ENCODE measurements at regions not wholly inside any gene's neighbourhood (a gene's known extent, or its start where the extent isn't known, plus 50 kb on each side); places are given as distances from the start of the nearest gene placed in this dataset.
"Not testable (repeated sequence)": the region's sequence is repeated elsewhere in the genome, so short reads cannot be mapped to it uniquely, and the experiment has no call there.

DNA sequence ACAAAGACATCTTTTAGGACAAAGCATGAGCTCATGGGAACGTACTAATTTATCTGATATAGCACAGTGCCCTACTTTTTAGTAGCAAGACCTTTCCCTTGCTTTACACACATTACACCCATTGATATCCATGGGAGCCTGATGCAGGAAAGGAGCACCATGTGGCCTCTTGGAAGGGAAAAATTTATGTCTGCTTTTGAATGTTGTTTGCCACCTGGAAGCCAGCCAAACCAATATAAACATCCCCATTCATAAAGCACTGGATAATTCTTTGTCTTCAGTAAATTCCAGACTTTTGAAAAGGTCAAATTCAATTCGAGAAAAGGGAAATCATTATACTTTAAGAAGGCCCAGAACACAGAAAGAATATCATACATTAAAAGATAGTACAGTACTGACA, 152.3 kb upstream of the BEND6 start:
- no peak for DNase-seq

DNA sequence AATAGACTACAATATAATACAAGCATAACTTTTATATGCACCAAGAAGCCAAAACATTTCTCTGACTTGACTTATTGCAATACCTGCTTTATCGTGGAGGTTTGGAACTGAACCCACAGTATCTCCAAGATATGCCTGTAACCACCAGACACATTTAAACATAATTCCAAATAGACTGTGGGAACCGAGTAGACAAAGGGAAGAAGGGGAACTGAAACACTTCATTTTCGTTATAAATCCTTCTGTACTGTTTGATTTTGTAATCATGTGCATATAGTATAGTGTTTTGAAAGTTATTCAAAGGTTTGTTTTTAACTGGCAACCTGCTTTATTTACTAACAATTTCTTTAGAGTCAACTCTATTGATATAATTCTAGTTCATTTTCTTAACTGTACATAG, 154.9 kb upstream of the BEND6 start:
- no peak for DNase-seq

DNA sequence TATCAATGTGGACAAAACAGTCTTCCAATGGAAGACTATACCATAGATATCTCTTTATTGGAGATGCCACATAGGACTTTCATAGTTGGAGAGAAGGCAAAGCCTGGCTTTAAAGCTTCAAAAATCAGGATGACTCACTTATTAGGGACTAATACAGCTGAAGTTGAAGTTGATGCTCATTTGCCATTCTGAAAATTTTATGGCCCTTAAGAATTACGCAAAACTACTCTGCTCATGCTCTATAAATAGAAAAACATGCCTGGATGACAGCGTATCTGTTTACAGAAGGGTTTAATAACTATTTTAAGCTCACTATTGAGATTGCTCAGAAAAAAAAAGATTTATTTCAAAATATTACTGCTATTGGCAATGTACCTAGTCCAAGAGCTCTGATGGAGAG, 155.5 kb upstream of the DST start:
- no peak for DNase-seq

DNA sequence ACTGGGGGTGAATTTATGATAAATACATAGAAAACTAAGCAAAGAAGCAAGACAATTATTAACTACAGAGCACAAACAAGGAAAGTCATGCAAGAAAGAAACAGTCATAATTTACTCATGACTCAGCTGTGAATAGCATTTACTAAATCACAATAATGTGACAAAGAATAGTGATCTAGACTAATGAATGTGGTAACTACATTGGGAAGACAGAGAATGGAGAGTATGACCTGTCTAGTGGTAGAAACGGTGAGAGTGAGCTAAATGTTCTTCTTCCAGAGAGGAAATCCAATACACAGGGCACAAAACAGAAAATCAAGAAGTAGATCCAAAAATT, 153.5 kb upstream of the DST start:
- no peak for DNase-seq

DNA sequence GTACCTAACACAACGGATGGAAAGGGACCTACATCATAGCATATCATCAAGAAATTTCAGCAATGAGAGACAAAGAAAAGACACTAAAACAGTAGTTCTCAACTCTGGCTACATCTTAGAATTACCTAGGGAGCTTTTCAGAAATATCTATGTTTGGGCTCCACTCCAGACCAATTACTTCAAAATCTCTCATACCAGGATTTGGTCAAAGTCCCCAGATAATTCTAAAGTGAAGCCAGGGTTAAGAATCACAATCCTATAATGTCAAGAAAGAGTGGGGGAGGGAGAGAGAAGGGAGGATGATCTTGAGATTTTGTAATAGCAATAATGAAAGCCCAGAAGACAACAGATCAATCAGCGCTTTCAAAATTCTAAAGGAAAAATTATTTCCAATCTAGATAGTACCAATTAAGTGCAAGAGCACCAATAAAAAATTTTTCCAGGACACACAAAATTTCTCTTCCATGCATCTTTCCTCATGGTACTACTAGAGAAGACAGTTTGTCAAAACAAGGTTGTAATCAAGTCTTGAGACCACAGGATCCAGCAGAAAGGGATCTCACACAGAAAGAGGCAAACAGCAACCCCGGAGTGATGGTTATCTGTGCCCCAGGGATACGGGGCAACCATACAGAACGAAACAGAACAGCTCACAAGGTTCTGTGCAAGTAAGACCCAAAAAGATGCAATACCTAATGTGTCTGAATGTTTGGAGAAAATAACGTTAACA, 152.9 kb upstream of the DST start:
- DNase-seq: no peak

DNA sequence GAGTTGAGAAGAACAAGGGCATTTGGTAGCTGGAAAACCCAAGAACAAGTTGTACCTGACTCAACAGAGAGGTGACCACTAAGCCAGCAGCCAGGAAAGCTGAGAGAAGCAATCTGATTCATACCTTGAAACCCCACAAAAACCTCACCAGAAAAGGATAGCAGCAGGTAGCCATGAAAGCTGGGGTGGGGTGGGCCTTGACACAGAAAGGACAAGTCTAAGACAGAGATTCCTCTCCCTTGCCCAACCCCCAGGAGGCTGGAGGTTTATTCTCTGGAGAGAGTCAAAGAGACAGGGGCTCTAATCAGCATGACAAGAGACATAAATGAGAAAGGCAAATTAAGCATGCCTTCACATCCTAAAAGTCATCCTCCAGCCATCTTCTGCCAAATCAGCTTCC, 151.7 kb upstream of the DST start:
- DNase-seq: no peak

DNA sequence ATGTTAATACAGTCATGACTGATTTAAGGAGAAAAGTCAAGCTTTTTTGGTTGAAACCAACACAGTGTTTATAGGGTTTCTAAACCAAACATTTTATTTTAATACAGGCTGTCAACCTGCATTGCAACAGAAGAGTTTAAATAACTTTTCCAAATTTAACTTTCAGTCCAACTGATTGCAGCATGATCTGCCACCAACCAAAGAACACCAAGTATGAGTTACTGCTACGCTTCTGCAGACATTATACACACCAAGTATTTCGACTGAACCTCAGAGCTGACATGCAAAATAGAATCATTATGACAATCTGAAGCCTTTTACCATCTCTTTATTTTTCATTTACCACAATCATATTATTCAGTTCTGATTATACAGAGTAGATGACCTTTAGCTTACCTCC, 151.2 kb upstream of the DST start:
- no peak for DNase-seq

DNA sequence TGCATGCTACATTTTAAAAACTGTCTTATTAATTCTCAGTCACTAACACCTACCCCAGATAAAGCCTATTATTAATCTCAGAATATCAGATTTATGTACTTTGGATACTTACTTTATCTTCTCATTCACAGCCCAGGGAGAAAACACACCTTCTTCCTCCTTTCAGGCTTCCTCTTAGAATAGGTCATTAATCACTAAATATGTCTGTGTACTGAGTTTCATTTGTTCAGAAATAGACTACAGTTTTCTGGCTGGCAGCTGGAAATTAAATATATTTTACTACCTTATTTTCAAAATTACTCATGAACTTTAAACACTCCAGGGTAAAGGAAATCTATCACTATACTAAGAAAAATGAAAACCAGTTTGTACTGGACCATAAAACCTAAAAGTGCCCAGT, 147.7 kb upstream of the DST start:
- no peak for DNase-seq

DNA sequence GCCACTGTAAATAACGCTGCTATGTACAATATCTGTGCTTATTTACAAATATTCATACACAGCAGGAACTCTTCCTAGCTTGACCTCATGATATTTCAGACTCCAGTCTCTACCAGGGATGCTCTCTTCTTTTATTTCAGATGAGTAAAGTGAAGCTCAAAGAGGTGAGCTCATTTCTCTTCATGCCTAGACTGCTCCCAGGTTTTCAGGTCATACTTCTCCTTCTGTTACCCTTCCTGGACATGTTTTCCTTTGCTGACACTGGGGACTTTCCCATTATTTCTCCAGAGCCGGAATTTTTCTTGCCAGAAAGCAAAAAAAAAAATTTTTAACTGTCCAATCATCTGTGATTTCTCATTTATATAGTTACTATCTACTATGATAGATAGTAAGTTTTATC, 147.2 kb upstream of the DST start:
- DNase-seq: no peak

DNA sequence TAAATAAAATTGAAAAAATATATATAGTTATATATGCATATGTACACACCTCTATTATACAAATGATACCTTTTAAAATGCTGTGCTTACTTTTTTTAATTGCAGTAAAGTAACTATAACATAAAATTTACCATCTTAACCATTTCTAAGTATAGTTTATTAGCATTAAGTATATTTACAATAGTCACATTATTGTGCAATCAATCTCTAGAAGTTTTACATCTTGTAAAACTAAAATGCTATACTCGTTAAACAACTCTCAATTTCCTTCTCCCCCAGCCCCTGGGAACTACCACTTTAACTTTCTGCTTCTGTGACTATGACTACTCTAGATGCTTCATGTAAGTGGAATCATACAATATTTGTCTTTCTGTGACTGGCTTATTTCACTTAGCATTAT, 146.7 kb upstream of the DST start:
- no peak for DNase-seq

DNA sequence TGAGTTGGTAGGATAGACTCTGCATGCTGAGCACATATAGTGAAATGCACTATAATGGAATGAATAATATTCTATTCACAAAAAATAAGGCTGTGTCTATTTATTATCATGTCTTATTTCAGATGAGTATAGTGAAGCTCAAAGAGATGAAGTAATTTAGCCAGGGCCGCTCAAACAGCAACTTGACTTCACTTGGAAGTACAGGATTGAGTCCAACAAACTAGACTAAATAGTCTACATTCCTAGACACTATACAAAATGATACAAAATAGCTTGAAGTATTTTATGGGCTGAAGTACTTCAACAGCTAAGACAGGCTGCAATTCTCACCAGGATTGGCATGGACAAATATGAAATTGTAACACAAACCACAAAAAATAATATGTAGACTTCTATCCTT, 144.5 kb upstream of the DST start:
- no peak for DNase-seq

DNA sequence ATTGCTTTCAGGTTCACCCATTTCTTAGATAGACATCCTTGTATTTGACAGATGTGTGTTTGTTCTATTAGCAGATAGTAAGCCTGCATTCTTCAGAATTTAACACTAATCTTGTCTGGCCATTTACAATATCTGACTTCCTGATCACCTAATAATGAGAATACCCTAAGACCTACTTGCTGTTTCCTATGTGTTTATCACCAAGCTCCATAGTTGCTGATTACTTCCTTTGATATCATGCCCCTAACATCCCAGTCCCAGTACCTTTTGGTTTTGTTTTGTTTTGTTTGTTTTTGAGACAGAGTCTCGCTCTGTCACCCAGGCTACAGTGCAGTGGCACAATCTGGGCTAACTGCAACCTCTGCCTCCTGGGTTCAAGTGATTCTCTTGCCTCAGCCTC, 143.6 kb upstream of the DST start:
- DNase-seq: no peak

DNA sequence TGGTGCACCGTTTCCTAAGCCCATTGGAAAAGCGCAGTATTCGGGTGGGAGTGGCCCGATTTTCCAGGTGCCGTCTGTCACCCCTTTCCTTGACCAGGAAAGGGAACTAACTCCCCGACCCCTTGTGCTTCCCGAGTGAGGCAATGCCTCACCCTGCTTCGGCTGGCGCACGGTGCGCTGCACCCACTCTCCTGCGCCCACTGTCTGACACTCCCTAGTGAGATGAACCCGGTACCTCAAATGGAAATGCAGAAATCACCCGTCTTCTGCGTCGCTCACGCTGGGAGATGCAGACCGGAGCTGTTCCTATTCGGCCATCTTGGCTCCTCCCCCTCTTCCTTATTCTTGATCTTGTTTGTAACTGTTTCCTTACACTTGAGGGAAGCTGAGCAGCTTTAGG, 142.8 kb upstream of the DST start:
- not testable (repeated sequence) for DNase-seq

DNA sequence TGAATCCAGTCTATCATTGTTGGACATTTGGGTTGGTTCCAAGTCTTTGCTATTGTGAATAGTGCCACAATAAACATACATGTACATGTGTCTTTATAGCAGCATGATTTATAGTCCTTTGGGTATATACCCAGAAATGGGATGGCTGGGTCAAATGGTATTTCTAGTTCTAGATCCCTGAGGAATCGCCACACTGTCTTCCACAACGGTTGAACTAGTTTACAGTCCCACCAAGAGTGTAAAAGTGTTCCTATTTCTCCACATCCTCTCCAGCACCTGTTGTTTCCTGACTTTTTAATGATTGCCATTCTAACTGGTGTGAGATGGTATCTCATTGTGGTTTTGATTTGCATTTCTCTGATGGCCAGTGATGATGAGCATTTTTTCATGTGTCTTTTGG, 137.4 kb upstream of the DST start:
- DNase-seq: not testable (repeated sequence)

DNA sequence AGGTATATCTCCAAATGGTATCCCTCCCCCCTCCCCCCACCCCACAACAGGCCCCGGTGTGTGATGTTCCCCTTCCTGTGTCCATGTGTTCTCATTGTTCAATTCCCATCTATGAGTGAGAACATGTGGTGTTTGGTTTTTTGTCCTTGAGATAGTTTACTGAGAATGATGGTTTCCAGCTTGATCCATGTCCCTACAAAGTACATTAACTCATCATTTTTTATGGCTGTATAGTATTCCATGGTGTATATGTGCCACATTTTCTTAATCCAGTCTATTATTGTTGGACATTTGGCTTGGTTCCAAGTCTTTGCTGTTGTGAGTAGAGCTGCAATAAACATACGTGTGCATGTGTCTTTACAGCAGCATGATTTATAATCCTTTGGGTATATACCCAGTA, 135.8 kb upstream of the DST start:
- DNase-seq: not testable (repeated sequence)

DNA sequence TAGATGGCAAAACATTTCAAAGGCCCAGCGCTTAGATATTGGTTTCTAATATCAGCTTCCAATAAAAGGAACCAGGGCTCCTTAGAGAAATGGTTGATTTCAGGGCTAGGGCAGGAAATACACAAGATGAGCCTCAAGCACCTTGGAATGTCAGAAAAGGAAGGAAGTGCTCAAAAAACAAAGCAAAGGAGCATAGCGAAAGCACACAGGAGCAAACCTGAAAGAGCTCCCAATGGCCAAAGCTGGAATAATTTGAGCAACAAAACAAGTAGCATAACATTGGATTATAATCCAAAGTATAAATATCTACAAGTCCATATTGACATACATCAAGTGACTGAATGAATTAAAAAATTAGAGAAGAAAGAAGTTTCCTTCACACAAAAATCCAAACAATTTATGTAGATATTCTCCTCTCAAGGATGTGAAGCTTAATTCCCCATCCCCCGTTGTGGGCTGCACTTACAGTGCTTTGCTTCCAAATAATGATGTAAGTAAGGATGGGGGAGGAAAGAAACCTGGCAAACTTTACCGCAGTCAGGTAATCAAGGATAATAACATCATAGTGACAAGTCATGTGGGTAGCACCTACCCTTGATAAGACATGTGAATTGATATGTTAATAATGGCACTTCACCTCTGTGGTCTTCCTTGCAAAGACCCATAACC, 132.9 kb upstream of the DST start:
- DNase-seq: no peak

DNA sequence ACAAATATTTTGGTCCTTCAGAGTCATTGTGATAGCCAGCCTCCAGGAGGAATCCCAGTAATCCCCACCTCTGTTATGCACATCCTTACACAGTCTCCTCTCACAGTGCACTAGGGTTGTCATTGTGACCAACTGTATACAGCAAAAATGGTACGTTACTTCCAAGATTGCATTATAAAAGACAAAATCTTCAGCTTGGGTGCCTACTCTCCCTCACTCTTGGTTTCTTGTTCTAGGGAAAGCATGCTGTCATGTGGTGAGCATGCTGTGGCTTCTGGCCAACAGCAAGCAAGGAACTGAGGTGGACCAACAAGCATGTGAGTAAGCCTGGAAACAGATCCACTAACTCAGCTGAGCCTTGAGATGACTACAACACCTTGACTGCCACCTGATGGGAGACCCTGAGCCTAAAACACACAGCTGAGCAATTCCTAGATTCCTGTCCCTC, 130.1 kb upstream of the DST start:
- no peak for DNase-seq

DNA sequence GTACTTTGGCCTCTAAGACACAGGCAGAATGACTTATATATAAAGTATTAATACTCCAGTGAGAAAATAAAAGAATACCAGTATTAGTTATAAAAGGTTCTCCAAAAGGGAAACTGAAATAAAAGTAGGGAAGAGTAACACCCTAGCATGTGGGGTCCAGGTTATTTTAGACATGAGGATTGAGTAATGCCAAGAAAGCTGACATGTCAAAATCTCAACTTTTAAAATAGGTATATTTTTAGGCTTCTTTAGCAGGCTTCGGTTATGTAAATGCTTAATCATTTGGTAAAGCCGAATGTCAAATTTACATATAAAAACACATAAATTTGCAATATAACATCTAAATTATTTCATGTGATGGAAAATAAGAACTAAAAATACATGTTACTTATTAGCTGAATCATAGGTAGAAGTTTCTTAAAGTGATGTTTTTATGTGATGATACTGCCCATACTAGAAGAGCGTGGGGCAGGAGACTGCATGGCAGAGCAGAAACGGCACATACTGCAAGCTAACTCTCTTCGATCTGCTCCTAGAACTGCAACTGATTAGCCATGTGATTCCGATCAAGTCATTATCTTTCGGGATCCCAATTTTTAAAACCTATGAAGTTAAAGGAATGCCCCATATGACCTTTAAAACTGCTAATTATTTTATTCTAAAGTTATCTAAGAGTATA, 129.4 kb upstream of the DST start:
- DNase-seq: no peak

DNA sequence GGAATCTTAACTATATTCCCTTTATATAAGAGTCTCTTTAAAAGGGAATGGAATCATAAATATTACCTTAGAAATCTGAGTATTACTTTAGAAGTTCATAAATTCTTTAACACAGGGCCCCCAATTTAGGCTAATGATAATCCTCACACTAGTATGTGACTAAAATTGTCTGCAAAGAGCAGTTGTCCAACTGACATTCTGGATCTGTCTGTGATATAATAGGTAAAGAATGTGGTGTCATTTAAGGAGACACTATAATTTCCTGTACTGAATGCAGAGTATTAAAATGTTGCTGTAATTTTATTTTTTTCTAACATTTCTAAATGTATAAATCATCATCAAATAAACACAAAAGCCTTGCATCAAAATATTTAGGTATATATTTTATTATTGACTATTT, 128.5 kb upstream of the DST start:
- no peak for DNase-seq

DNA sequence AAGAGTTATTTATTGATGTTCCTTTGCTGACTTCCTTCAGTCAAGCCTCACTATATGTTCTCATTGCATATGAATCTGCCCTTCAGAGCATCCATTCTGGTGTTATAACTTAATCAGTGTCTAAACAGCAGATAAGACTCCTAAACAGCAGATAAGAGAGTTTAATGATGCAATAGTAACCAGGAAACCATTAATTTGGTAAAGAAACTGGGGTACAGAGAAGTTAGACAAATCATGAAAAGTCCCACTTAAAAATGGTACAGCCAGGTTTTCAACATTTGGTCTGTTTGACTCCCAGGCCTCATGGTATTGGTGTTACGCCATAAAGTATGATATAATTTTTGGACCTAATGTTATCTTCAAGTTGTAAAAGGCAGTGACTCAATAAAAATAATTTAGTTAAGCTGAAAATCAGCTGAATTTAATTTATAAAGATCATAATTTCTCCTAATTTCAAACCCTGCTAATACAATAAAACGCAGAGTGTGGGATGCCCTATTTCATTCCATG, 127.4 kb upstream of the DST start:
- DNase-seq: no peak

DNA sequence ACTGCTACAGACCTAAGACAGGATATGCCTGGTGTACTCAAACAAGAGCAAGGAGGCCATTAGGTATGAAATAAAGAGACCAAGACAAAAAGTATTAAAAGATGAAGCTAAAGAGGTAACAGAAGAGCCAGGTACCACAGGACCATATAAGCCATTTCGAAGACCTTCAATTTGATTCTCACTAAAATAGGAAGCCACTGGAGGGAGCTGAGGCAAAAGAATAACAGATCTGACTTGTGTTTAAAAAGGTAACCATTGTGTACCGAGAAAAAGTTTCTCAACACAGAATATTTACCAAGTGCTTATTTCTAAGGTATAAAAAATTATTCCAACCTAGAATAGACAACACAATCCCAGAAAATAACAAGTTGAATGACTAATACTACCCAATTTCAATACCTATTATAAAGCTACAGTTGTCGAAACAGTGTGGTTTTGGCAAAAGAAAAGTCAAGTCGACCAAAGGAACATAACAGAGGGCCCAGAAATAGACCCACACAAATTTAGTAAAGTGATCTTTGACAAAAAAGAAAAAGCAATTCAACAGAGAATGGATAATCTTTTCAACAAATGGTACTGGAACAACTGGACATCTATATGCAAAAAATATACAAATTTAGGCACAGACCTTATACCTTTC, 125.3 kb upstream of the DST start:
- DNase-seq: no peak

DNA sequence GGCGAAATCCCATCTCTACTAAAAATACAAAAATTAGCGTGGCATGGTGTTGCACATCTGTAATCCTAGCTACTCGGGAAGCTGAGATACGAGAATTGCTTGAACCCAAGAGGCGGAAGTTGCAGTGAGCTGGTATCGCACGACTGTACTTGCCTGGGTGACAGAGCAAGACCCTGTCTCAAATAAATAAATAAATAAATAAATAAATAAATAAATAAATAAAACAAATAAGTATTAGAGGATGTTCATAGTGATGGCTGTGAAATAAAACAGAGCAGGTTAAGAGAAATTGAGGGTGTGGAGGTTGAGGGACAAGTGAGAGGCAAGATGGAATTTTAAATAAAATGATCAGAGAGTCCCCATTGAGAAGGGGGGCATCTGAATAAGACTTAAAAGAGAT, 124.7 kb upstream of the DST start:
- no peak for DNase-seq

DNA sequence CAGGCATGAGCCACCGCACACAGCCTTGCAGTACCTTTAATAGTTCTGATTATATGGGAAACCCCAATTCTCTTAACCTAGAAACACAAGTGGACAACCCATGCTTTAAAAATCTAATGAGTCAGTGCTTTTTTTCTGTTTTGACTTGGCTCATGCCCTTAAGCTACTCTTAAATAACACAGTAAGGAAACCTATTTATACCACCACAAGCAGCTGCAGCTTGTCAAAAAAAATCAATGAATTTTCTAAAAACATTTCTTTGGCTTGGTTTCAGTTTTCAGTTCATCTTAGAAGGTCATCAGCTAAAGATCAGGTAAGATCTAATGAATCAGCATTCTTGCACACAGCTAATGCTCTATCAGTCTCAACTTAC, 124.1 kb upstream of the DST start:
- DNase-seq: no peak
